ENCODE measurements at regions not wholly inside any gene's neighbourhood (a gene's known extent, or its start where the extent isn't known, plus 50 kb on each side); places are given as distances from the start of the nearest gene placed in this dataset.

GRCh38 chr4:58477950-58478349 lies 1367.8 kb upstream of the IGFBP7 start:
- no peak for DNase-seq (ENCODE audit: low read depth in 1 of 2, low spot score in 1 of 2)
- H3K9me3 ChIP-seq (ENCODE audit: low read depth) = no peaks in the 10 kb centered on the region
- peaks cover 8% of the 10 kb centered on the region for H3K4me1 ChIP-seq (ENCODE audit: low read depth)
- no peaks in the 10 kb centered on the region for H3K27me3 ChIP-seq
- no peak for TF ChIP-seq CTCF (IDR thresholded peaks at IDR 0.05; ENCODE audit: low read depth, low read length)
- no peak overlapping the region for H3K4me3 ChIP-seq
- H3K27ac ChIP-seq = no peak overlapping the region
- H3K36me3 ChIP-seq = no peaks in the 10 kb centered on the region

- H3K36me3 ChIP-seq = no peaks in the 10 kb centered on the region
- H3K4me3 ChIP-seq = no peak overlapping the region
- H3K9me3 ChIP-seq (ENCODE audit: low read depth) = no peaks in the 10 kb centered on the region
- no peak for DNase-seq (ENCODE audit: low read depth in 1 of 2, low spot score in 1 of 2)
- H3K27me3 ChIP-seq = no peaks in the 10 kb centered on the region
- no peak for TF ChIP-seq CTCF (IDR thresholded peaks at IDR 0.05; ENCODE audit: low read depth, low read length)
- H3K27ac ChIP-seq = no peak overlapping the region
- H3K4me1 ChIP-seq (ENCODE audit: low read depth) = peaks cover 8% of the 10 kb centered on the region
Observed at GRCh38 chr4:58477513-58477912, 1367.3 kb upstream of the IGFBP7 start.

- H3K4me3 ChIP-seq = no peak overlapping the region
- no peaks in the 10 kb centered on the region for H3K4me1 ChIP-seq (ENCODE audit: low read depth)
- H3K9me3 ChIP-seq (ENCODE audit: low read depth) = no peaks in the 10 kb centered on the region
- H3K36me3 ChIP-seq = no peaks in the 10 kb centered on the region
- H3K27me3 ChIP-seq = no peaks in the 10 kb centered on the region
- H3K27ac ChIP-seq = no peak overlapping the region
- no peak for DNase-seq (ENCODE audit: low read depth in 1 of 2, low spot score in 1 of 2)
- TF ChIP-seq CTCF (IDR thresholded peaks at IDR 0.05; ENCODE audit: low read depth, low read length) = no peak
Observed at GRCh38 chr4:58475097-58475496, 1364.9 kb upstream of the IGFBP7 start.

- Histone ChIP-seq H3K27ac (no peak overlapping the region), H3K36me3 (no peaks in the 10 kb centered on the region), H3K4me3 (no peak overlapping the region), H3K27me3 (no peaks in the 10 kb centered on the region), H3K9me3 (ENCODE audit: low read depth) (no peaks in the 10 kb centered on the region), H3K4me1 (ENCODE audit: low read depth) (no peaks in the 10 kb centered on the region)
- TF ChIP-seq CTCF (IDR thresholded peaks at IDR 0.05; ENCODE audit: low read depth, low read length) = no peak
- DNase-seq (ENCODE audit: low read depth in 1 of 2, low spot score in 1 of 2) = no peak
Observed at GRCh38 chr4:58465031-58465430, 1354.8 kb upstream of the IGFBP7 start.

GRCh38 chr4:58456727-58457384 lies 1346.7 kb upstream of the IGFBP7 start:
- Histone ChIP-seq H3K9me3 (ENCODE audit: low read depth) (no peaks in the 10 kb centered on the region), H3K4me1 (ENCODE audit: low read depth) (peaks cover 9% of the 10 kb centered on the region), H3K4me3 (no peak overlapping the region), H3K36me3 (no peaks in the 10 kb centered on the region), H3K27me3 (no peaks in the 10 kb centered on the region), H3K27ac (no peak overlapping the region)
- TF ChIP-seq CTCF (IDR thresholded peaks at IDR 0.05; ENCODE audit: low read depth, low read length) = no peak
- DNase-seq (ENCODE audit: low read depth in 1 of 2, low spot score in 1 of 2) = no peak

All from cardiac muscle cell (in vitro differentiated cells and primary cell).